H1 (cell line): ENCODE measurements at regions not wholly inside any gene's neighbourhood (a gene's known extent, or its start where the extent isn't known, plus 50 kb on each side); places are given as distances from the start of the nearest gene placed in this dataset.

Source experiments
- KDM5A ChIP-seq: fragments of 200-600 bp; IDR thresholded peaks from 2 replicates; pipeline ENCODE4 v1.7.1; 2012; ENCODE audit warnings: mild to moderate bottlenecking, low read length, inconsistent platforms, mixed read lengths
- TAF1 ChIP-seq: IDR thresholded peaks from 2 replicates; pipeline ENCODE4 v1.6.1; 2011; ENCODE audit warnings: mild to moderate bottlenecking, low read depth, low read length

- TF ChIP-seq TAF1 (no peak), KDM5A (no peak)
Measured at GRCh38 chr1:90122654-90123340, 127.9 kb downstream of the ZNF326 start (continued).
